Liver (tissue), 8 donors: ENCODE measurements at regions not wholly inside any gene's neighbourhood (a gene's known extent, or its start where the extent isn't known, plus 50 kb on each side); places are given as distances from the start of the nearest gene placed in this dataset.

Experiments
- DNase-seq: peaks from one replicate; pipeline ENCODE4 v3.0.0-alpha.2; 2017; ENCODE audit warnings: low spot score
- H3K27ac ChIP-seq, 2 donors: one replicate each; pipeline ENCODE4 v1.7.0; 2013; ENCODE audit warnings: inconsistent platforms in 2 of 2, low read length in 2 of 2, control low read depth in 1 of 2, low read depth in 1 of 2, mild to moderate bottlenecking in 1 of 2
- H3K27me3 ChIP-seq, 4 donors: one replicate each; pipeline versions ENCODE4 v1.6.1 to v1.7.0; 2013; ENCODE audit warnings: low read length in 3 of 4, inconsistent platforms in 1 of 4, mild to moderate bottlenecking in 1 of 4, moderate library complexity in 1 of 4; ENCODE audit not compliant: control insufficient read depth in 4 of 4, insufficient read depth in 4 of 4
- H3K36me3 ChIP-seq, 4 donors: one replicate each; pipeline versions ENCODE4 v1.6.1 to v1.7.0; 2013; ENCODE audit warnings: low read length in 3 of 4, mild to moderate bottlenecking in 3 of 4, low read depth in 1 of 4, moderate library complexity in 1 of 4; ENCODE audit not compliant: control insufficient read depth in 4 of 4, insufficient read depth in 3 of 4
- H3K4me1 ChIP-seq, 4 donors: one replicate each; pipeline versions ENCODE4 v1.6.1 to v1.7.0; 2013; ENCODE audit warnings: low read length in 3 of 4, mild to moderate bottlenecking in 3 of 4, moderate library complexity in 1 of 4; ENCODE audit not compliant: control insufficient read depth in 4 of 4, insufficient read depth in 4 of 4
- H3K4me3 ChIP-seq, 3 donors: one replicate each; pipeline versions ENCODE4 v1.6.1 to v1.7.0; 2013; ENCODE audit warnings: low read length in 3 of 3, control low read depth in 1 of 3, low read depth in 1 of 3, mild to moderate bottlenecking in 1 of 3
- H3K9ac ChIP-seq, 2 donors: one replicate each; pipeline ENCODE4 v1.7.0; 2013; ENCODE audit warnings: low read length in 2 of 2, mild to moderate bottlenecking in 2 of 2, moderate library complexity in 2 of 2, control low read depth in 1 of 2, low read depth in 1 of 2
- H3K9me3 ChIP-seq, 4 donors: one replicate each; pipeline versions ENCODE4 v1.6.1 to v1.7.0; 2013; ENCODE audit warnings: low read length in 3 of 4; ENCODE audit not compliant: control insufficient read depth in 4 of 4
- EGR1 ChIP-seq, 2 donors: IDR thresholded peaks; 2 replicates each; pipeline ENCODE4 v1.6.1; 2016 to 2018; ENCODE audit warnings: antibody characterized with exemption in 2 of 2, low read depth in 2 of 2
- FOXA2 ChIP-seq: IDR thresholded peaks from 2 replicates; pipeline ENCODE4 v1.6.1; 2016; ENCODE audit warnings: antibody characterized with exemption
- HNF4A ChIP-seq, 2 donors: conservative IDR thresholded peaks; 2 replicates each; pipeline ENCODE4 v1.6.1; 2016; ENCODE audit warnings: antibody characterized with exemption in 2 of 2, mild to moderate bottlenecking in 2 of 2
- NR2F2 ChIP-seq: IDR thresholded peaks from 2 replicates; pipeline ENCODE4 v1.6.1; 2016; ENCODE audit warnings: antibody characterized with exemption
- RAD21 ChIP-seq, 2 donors: IDR thresholded peaks; 2 replicates each; pipeline ENCODE4 v1.6.1; 2016; ENCODE audit warnings: antibody characterized with exemption in 2 of 2, mild to moderate bottlenecking in 2 of 2
- RXRA ChIP-seq, 2 donors: IDR thresholded peaks; 2 replicates each; pipeline ENCODE4 v1.6.1; 2017 to 2018; ENCODE audit warnings: antibody characterized with exemption in 2 of 2, mild to moderate bottlenecking in 1 of 2
- TAF1 ChIP-seq: conservative IDR thresholded peaks from 2 replicates; pipeline ENCODE4 v1.6.1; 2016; ENCODE audit warnings: antibody characterized with exemption, mild to moderate bottlenecking
- YY1 ChIP-seq: IDR thresholded peaks from 2 replicates; pipeline ENCODE4 v1.6.1; 2016; ENCODE audit warnings: antibody characterized with exemption, mild to moderate bottlenecking
- WGBS: extraction: QIAGEN DNeasy Blood & Tissue Kit; methylation state at CpG from one replicate; pipeline ENCODE4 v1.1.7; 2013; 5-methylcytosine and 5-hydroxymethylcytosine counted together
- TF ChIP-seq, protein P1 (sequence below): fragments of 150-350 bp; IDR thresholded peaks from 2 replicates; pipeline ENCODE4 v1.5.1; 2017; ENCODE audit warnings: improper control_type of control experiment, low read depth, low read length; ENCODE audit not compliant: missing input control
- TF ChIP-seq, protein P2 (sequence below): IDR thresholded peaks from 2 replicates; pipeline ENCODE4 v1.6.1; 2016; ENCODE audit warnings: antibody characterized with exemption
- TF ChIP-seq, protein P3 (sequence below): IDR thresholded peaks from 2 replicates; pipeline ENCODE4 v1.6.1; 2016; ENCODE audit warnings: antibody characterized with exemption, mild to moderate bottlenecking
- donor health status: healthy.
- donor health status: healthy.
- donor health status: healthy.
- donor health status: healthy.
- donor health status: healthy.

DNA sequence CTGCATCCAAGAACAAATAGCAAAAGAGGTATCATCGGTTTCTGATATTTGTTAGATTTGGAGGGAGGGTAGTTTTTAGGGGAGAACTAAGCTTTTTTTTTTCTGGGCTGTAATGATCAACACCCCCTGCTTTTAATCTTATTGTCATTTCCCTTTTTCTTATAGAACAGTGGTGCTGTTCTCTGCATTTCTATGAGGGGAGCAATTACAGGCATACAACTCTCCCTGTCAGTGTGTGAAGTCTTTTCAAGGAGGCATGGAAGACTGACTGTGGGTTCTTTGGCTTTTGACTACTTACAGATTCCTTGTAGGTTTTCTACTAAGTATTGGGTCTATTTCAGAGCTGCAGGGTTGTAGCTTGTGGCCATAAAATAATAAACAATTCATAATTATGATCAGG lies 632.3 kb downstream of the TFAP2B start:
- TF ChIP-seq FOXA2 = no peak
- no peak for TF ChIP-seq EGR1 (IDR thresholded peaks at IDR 0.05; ENCODE audit: low read depth in 2 of 2)
- no peak for TF ChIP-seq RXRA (IDR thresholded peaks at IDR 0.05)
- no peak for TF ChIP-seq YY1
- H3K27me3 ChIP-seq = no peaks in the 10 kb centered on the region
- 92% methylated on average over 1 of the region's 1 CpG for WGBS
- H3K9ac ChIP-seq = no peak overlapping the region
- DNase-seq = no peak
- H3K27ac ChIP-seq = no peak overlapping the region
- H3K36me3 ChIP-seq = no peaks in the 10 kb centered on the region
- no peaks in the 10 kb centered on the region for H3K4me1 ChIP-seq
- H3K4me3 ChIP-seq = no peak overlapping the region
- H3K9me3 ChIP-seq = no peaks in the 10 kb centered on the region

DNA sequence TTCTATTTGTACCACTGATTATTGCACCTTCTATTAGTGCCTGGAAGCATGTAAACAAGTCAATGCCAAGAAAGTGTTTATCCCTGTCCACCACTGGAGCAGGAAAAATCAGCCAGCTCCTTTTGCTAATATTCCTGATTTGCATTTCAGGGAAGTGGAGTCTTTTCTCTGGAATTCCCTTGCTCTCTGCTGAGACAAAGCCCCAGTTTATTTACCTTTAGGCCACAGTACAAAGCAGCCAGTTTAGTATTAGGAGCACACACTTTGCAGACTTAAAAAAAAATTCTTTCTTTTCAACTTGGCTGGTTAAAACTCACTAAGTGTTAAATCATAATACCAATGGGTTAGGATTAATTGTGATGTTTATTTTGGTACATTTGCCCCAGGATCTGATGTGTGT lies 631.1 kb downstream of the PKHD1 start:
- TF ChIP-seq NR2F2 = no peak
- TF ChIP-seq RXRA (IDR thresholded peaks at IDR 0.05) = no peak
- TF ChIP-seq HNF4A (conservative IDR thresholded peaks at IDR 0.05) = no peak
- no peak for TF ChIP-seq FOXA2
- TF ChIP-seq TAF1 = no peak
- TF ChIP-seq, protein P1, sequence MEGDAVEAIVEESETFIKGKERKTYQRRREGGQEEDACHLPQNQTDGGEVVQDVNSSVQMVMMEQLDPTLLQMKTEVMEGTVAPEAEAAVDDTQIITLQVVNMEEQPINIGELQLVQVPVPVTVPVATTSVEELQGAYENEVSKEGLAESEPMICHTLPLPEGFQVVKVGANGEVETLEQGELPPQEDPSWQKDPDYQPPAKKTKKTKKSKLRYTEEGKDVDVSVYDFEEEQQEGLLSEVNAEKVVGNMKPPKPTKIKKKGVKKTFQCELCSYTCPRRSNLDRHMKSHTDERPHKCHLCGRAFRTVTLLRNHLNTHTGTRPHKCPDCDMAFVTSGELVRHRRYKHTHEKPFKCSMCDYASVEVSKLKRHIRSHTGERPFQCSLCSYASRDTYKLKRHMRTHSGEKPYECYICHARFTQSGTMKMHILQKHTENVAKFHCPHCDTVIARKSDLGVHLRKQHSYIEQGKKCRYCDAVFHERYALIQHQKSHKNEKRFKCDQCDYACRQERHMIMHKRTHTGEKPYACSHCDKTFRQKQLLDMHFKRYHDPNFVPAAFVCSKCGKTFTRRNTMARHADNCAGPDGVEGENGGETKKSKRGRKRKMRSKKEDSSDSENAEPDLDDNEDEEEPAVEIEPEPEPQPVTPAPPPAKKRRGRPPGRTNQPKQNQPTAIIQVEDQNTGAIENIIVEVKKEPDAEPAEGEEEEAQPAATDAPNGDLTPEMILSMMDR = no peak
- no peak for TF ChIP-seq EGR1 (IDR thresholded peaks at IDR 0.05; ENCODE audit: low read depth in 2 of 2)
- TF ChIP-seq, protein P2, sequence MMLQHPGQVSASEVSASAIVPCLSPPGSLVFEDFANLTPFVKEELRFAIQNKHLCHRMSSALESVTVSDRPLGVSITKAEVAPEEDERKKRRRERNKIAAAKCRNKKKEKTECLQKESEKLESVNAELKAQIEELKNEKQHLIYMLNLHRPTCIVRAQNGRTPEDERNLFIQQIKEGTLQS = no peak
- TF ChIP-seq YY1 = no peak

DNA sequence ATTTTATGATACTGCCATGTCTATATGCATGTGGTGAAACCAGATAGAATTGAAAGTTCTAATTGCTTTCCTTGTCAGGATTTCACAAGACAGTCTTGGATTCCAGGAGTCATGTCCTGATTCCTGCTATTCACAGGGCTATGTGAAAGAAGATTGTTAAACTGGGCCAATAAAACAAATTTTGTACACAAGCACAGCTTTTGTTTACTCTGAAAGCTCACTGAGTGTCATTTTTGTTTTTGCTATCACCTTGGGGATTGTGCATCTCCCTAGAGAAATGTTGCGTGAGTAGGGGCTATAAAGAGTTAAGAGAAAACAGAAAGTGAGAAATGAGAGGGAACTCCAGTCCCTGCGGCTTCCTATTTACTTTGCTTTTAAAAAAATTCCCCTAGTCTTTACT lies 627.5 kb downstream of the PKHD1 start:
- TF ChIP-seq, protein P3, sequence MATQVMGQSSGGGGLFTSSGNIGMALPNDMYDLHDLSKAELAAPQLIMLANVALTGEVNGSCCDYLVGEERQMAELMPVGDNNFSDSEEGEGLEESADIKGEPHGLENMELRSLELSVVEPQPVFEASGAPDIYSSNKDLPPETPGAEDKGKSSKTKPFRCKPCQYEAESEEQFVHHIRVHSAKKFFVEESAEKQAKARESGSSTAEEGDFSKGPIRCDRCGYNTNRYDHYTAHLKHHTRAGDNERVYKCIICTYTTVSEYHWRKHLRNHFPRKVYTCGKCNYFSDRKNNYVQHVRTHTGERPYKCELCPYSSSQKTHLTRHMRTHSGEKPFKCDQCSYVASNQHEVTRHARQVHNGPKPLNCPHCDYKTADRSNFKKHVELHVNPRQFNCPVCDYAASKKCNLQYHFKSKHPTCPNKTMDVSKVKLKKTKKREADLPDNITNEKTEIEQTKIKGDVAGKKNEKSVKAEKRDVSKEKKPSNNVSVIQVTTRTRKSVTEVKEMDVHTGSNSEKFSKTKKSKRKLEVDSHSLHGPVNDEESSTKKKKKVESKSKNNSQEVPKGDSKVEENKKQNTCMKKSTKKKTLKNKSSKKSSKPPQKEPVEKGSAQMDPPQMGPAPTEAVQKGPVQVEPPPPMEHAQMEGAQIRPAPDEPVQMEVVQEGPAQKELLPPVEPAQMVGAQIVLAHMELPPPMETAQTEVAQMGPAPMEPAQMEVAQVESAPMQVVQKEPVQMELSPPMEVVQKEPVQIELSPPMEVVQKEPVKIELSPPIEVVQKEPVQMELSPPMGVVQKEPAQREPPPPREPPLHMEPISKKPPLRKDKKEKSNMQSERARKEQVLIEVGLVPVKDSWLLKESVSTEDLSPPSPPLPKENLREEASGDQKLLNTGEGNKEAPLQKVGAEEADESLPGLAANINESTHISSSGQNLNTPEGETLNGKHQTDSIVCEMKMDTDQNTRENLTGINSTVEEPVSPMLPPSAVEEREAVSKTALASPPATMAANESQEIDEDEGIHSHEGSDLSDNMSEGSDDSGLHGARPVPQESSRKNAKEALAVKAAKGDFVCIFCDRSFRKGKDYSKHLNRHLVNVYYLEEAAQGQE = no peak
- no peak for TF ChIP-seq RAD21 (IDR thresholded peaks at IDR 0.05)
- no peak for TF ChIP-seq FOXA2
- Histone ChIP-seq H3K27me3 (no peaks in the 10 kb centered on the region), H3K9me3 (no peaks in the 10 kb centered on the region), H3K9ac (no peak overlapping the region), H3K4me1 (no peaks in the 10 kb centered on the region), H3K36me3 (no peaks in the 10 kb centered on the region), H3K27ac (no peak overlapping the region), H3K4me3 (no peak overlapping the region)
- DNase-seq = no peak
- 32% methylated on average over 2 of the region's 2 CpGs for WGBS

More for the DNA sequence above, 631.1 kb downstream of the PKHD1 start:
- no peak for DNase-seq
- Histone ChIP-seq H3K27me3 (no peaks in the 10 kb centered on the region), H3K9ac (no peak overlapping the region), H3K36me3 (no peaks in the 10 kb centered on the region), H3K27ac (no peak overlapping the region), H3K4me3 (no peak overlapping the region), H3K9me3 (no peaks in the 10 kb centered on the region), H3K4me1 (no peaks in the 10 kb centered on the region)
